NT2/D1 (cell line): ENCODE measurements at regions not wholly inside any gene's neighbourhood (a gene's known extent, or its start where the extent isn't known, plus 50 kb on each side); places are given as distances from the start of the nearest gene placed in this dataset.

Experiments
- SUZ12 ChIP-seq: IDR thresholded peaks from 2 replicates; pipeline ENCODE4 v1.6.1; 2011; ENCODE audit not compliant: insufficient read length, insufficient read depth; ENCODE audit errors: extremely low read depth
- YY1 ChIP-seq: IDR thresholded peaks from 2 replicates; pipeline ENCODE4 v1.6.1; 2011; ENCODE audit not compliant: insufficient read length, insufficient read depth
- ZNF274 ChIP-seq: IDR thresholded peaks from 2 replicates; pipeline ENCODE4 v1.6.1; 2011; ENCODE audit warnings: mild to moderate bottlenecking, low read depth, low read length

DNA sequence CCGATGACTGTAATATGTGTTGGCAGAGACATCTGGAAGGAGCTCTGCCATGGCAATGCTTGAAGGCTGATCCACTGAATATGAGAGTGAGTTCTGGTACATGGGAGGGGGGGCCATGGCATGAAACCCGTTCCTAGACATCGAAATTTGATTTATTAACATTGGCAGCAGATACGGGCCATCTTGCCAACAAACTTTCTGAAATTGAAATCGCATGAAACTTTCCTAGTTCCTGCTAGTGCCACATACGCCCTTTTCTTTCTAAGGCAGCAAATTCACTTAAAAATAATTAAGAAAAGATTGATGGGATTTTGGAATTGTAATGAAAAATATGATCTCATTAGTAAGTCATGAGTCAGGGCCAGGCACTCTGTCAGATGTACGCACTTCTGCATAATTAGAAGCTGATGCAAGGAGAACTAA is 91.8 kb upstream of the KMT2C start:
- TF ChIP-seq SUZ12 (no peak), YY1 (no peak), ZNF274 (no peak)
